Skin of body (tissue), 1 donor: ENCODE measurements at regions not wholly inside any gene's neighbourhood (a gene's known extent, or its start where the extent isn't known, plus 50 kb on each side); places are given as distances from the start of the nearest gene placed in this dataset.
"Not testable (repeated sequence)": the region's sequence is repeated elsewhere in the genome, so short reads cannot be mapped to it uniquely, and the experiment has no call there.

ENCODE experiments used
- DNase-seq: peaks from one replicate; lab custom pipeline; 2025; lab: John Stamatoyannopoulos, UW

- DNase-seq, result no peak
Observed at GRCh38 chr1:190832511-190832910, 354.8 kb upstream of the BRINP3 start.

- DNase-seq, result no peak
Observed at GRCh38 chr1:190835658-190836057, 358.0 kb upstream of the BRINP3 start.

- not testable (repeated sequence) for DNase-seq
Observed at GRCh38 chr1:190837200-190837599, 359.5 kb upstream of the BRINP3 start.

GRCh38 chr1:190837888-190838287, 360.2 kb upstream of the BRINP3 start:
- DNase-seq, result no peak

- DNase-seq, result no peak
Observed at GRCh38 chr1:190847166-190847565, 369.5 kb upstream of the BRINP3 start.

GRCh38 chr1:190849346-190849745, 371.7 kb upstream of the BRINP3 start:
- no peak for DNase-seq

GRCh38 chr1:190852611-190853010, 374.9 kb upstream of the BRINP3 start:
- no peak for DNase-seq

- no peak for DNase-seq
Observed at GRCh38 chr1:190858140-190858539, 380.5 kb upstream of the BRINP3 start.

- no peak for DNase-seq
Observed at GRCh38 chr1:190864013-190864641, 386.5 kb upstream of the BRINP3 start.

GRCh38 chr1:190880352-190880751, 402.7 kb upstream of the BRINP3 start:
- DNase-seq, result no peak

GRCh38 chr1:190881064-190881463, 403.4 kb upstream of the BRINP3 start:
- no peak for DNase-seq

GRCh38 chr1:190897233-190897632, 419.6 kb upstream of the BRINP3 start:
- no peak for DNase-seq

- DNase-seq, result no peak
Observed at GRCh38 chr1:190904091-190904695, 426.5 kb upstream of the BRINP3 start.

- no peak for DNase-seq
Observed at GRCh38 chr1:190906206-190906725, 428.6 kb upstream of the BRINP3 start.

- DNase-seq, result no peak
Observed at GRCh38 chr1:190908246-190908645, 430.6 kb upstream of the BRINP3 start.

- no peak for DNase-seq
Observed at GRCh38 chr1:190908691-190909090, 431.0 kb upstream of the BRINP3 start.

- DNase-seq, result no peak
Observed at GRCh38 chr1:190935925-190936324, 458.3 kb upstream of the BRINP3 start.

- no peak for DNase-seq
Observed at GRCh38 chr1:190936337-190936736, 458.7 kb upstream of the BRINP3 start.

GRCh38 chr1:190940951-190941350, 463.3 kb upstream of the BRINP3 start:
- no peak for DNase-seq

GRCh38 chr1:190942475-190942874, 464.8 kb upstream of the BRINP3 start:
- DNase-seq, result no peak

GRCh38 chr1:190943722-190944121, 466.1 kb upstream of the BRINP3 start:
- DNase-seq, result not testable (repeated sequence)

GRCh38 chr1:190949939-190950338, 472.3 kb upstream of the BRINP3 start:
- DNase-seq, result no peak

- DNase-seq, result no peak
Observed at GRCh38 chr1:190957565-190957964, 479.9 kb upstream of the BRINP3 start.
